ENCODE measurements at regions not wholly inside any gene's neighbourhood (a gene's known extent, or its start where the extent isn't known, plus 50 kb on each side); places are given as distances from the start of the nearest gene placed in this dataset.
"Not testable (repeated sequence)": the region's sequence is repeated elsewhere in the genome, so short reads cannot be mapped to it uniquely, and the experiment has no call there.

DNA sequence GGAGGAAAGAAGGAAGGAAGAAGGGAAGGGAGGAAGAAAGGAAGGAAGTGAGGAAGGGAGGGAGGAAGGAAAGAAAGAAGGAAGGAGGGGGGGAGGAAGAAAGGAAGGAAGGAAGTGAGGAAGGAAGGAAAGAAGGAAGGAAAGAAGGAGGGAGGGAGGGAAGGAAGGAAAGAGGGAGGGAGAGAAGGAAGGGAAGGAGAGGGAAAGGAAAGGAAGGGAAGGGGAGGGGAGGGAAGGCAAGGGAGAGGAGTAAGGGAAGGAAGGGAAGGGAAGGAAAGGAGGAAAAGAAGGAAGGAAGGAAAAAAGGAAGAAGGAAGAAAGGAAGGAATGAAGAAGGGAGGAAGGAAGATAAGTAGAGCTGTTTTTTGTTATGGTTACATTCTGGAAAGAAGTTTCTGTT is 141.2 kb downstream of the LRRC3B start:
- no peak for DNase-seq (ENCODE audit: low spot score)

- DNase-seq (ENCODE audit: low spot score): no peak
Measured at GRCh38 chr3:26766031-26766430, 143.5 kb downstream of the LRRC3B start.

DNA sequence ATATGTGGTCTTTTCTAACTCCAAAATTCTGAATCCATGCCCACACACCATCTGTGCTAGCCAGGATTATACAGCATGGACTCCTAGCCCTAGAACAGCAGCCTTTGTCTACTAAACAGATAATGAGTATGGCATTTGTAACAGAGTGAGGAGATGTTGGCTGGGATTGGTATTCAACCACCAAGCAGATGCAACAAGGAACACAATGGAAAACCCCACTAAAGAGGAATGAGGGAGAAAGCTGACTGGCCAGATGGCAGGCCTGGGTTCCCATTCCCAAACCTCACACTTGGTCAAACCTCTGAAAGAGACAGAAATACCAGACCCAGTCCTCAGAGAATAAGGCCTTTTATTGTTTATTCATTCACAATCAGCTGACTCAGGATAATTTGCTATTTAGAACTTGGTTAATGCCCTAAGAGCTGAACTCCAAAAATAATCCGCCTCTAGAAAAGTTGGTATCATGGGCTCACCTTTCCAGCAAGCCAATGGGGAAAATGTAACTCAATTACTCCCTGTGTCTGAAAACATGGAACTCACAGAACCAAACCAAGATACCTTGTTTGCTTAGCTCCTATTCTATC is 145.6 kb downstream of the LRRC3B start:
- DNase-seq (ENCODE audit: low spot score): no peak

- no peak for DNase-seq (ENCODE audit: low spot score)
Measured at GRCh38 chr3:26799679-26800317, 177.2 kb downstream of the LRRC3B start.

DNA sequence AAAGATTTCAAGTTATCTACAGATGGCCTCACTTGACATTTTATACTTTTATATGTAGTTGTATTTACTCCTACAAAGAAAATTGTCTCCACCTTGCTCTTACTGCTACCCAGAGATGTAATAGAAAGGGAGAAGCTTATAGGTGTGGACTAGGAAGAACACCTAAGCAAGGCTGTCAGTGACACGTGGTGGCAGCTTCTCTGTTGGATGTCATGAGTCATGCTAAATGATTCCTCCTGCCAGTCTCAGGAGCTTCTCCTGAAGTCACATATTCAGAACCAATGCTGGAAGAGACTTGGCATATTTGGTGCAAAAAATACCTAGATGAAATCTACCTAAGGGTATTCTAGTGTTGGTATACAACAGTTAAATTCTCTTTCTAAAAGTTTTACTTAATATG is 184.7 kb downstream of the LRRC3B start:
- DNase-seq (ENCODE audit: low spot score): no peak

DNA sequence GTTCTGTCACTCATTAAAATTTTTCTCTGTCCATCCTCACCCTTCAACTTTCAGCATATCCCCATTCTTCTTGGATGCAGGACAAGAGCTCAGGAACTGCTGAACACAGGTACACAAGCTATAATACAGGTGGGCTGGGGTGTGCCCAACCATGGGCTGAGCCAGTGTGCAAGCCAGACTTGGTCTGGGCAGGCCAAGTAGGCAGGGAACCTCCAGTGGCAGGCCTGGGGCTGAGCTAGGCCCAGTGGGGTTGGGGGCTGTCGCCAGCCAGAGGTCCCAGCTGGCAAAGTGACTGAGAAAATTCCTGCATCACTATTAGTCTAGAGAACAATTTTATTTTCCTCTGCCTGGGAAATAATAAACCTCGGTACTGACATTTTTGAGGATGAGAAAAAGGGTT is 202.9 kb downstream of the LRRC3B start:
- no peak for DNase-seq (ENCODE audit: low spot score)

- DNase-seq (ENCODE audit: low spot score): no peak
Measured at GRCh38 chr3:26827169-26827568, 204.6 kb downstream of the LRRC3B start.

- DNase-seq (ENCODE audit: low spot score): no peak
Measured at GRCh38 chr3:26838026-26838425, 215.5 kb downstream of the LRRC3B start.

GRCh38 chr3:26839001-26839400 is 216.4 kb downstream of the LRRC3B start:
- DNase-seq (ENCODE audit: low spot score): no peak

DNA sequence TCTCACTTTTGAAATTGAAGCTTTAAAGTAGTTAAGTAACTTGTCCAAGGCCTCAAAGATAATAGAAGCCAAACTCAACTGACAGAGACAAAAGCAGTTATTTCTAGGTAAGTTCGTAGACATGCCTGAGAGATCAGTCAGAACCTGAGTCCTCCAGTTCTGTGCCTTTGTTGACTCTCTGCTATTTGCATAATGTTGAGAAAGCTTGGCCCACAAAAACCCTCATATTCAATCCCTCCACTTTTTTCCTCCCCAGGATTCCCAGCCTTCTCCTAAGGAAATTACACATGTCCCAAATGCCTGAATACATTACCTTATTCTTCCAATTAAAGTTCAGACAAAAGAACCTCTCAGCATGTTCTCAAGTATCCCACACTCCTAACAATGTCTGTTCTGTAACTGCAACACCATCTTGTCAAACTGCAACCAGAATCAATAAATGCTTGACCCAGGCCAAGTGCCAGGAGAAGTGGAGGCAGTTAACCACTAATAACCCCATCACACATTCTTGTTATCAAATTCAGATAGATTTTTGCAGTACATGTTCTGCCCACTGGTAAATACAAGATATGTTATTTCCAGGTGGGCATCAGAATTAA is 217.8 kb downstream of the LRRC3B start:
- DNase-seq (ENCODE audit: low spot score): peak; percentile 18

DNA sequence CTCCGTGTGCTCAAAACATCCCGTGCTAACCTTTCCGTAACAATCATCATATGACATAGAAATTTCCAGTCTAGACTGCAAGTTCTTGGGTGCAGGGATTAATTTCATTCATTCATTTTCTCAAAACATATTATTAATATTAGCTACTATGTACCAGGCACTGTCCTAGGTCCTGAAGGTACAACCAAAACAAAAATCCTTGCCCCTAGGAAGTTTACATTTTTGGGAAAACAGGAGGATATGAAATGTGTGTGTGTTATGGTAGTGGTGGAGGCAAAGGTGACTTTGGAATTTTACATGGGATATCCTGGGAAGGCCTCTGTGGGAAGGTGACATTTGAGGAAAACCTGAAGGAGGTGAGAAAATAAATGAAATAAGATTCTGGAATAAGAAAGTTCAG is 222.6 kb downstream of the LRRC3B start:
- no peak for DNase-seq (ENCODE audit: low spot score)

DNA sequence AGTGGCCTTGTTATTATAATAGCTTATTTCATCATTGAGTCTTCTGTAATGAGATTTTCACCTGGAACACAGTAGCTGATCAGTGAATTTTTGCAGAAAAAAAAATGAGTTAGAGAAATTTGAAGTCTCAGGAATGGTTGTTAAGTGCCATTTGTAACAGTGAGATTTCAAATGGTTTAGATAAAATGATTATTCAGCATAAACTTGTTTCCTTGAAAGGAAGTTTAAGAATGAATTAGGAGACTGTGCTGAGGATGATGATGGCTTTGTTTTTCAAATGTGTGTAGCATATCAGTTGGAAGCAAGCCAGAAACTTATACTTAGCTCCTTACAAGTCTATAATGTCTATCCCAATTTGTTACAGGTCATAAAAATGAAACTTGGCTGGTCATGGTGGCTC is 225.1 kb downstream of the LRRC3B start:
- DNase-seq (ENCODE audit: low spot score): no peak

GRCh38 chr3:26894443-26894842 is 271.9 kb downstream of the LRRC3B start:
- DNase-seq (ENCODE audit: low spot score): no peak

GRCh38 chr3:26915208-26915607 is 292.6 kb downstream of the LRRC3B start:
- DNase-seq (ENCODE audit: low spot score): no peak

- no peak for DNase-seq (ENCODE audit: low spot score)
Measured at GRCh38 chr3:26920646-26921478, 298.3 kb downstream of the LRRC3B start.

- peak; percentile 77 for DNase-seq (ENCODE audit: low spot score)
Measured at GRCh38 chr3:26931896-26932295, 309.3 kb downstream of the LRRC3B start.

- no peak for DNase-seq (ENCODE audit: low spot score)
Measured at GRCh38 chr3:26932752-26933151, 310.2 kb downstream of the LRRC3B start.

- DNase-seq (ENCODE audit: low spot score): not testable (repeated sequence)
Measured at GRCh38 chr3:26945480-26945879, 322.9 kb downstream of the LRRC3B start.

DNA sequence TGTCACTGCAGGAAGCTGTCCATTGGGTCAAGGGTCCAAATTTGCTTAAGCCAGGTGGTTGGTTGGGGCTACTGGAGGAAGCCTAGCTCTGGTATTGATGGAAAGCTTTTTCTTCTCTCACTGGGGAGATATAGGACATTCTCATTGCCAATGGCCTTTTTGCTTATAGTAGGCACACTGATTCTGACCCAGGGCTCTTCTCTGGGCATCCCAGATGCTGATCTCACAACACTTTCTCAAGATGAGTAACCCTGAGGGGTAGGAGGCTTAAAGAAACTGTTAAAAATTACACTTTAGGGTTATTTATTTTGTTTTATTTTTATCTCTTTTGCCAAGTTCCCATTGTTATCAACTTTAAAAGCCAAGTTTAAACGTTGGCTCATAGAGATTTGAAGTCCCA is 337.8 kb downstream of the LRRC3B start:
- no peak for DNase-seq (ENCODE audit: low spot score)

- no peak for DNase-seq (ENCODE audit: low spot score)
Measured at GRCh38 chr3:26962492-26963360, 340.2 kb downstream of the LRRC3B start.

GRCh38 chr3:26963361-26963743 is 340.8 kb downstream of the LRRC3B start:
- no peak for DNase-seq (ENCODE audit: low spot score)

DNA sequence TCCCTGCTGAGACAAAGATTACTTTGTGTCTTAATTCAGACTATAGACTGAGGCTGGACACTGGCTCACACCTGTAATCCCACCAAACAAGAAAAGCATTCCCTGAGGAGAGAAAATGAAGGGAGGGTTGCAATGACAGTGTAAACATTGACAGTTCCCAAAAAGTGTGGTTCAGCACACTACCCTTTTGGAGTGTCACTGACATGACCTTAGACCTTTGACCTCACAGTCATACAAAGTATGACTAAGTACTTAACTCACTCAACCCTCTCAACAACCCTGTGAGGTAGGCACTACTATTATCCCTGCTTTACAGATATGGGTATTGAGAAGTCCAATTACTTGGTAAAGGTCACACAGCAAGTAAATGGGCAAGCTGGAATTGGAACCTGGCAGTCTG is 341.7 kb downstream of the LRRC3B start:
- no peak for DNase-seq (ENCODE audit: low spot score)

Data from SK-N-DZ (cell line).